Astrocyte of the hippocampus (primary cell): ENCODE measurements at regions not wholly inside any gene's neighbourhood (a gene's known extent, or its start where the extent isn't known, plus 50 kb on each side); places are given as distances from the start of the nearest gene placed in this dataset.
"Not testable (repeated sequence)": the region's sequence is repeated elsewhere in the genome, so short reads cannot be mapped to it uniquely, and the experiment has no call there.

Experiments used
- DNase-seq: peaks from one replicate; pipeline ENCODE4 v3.0.0; 2011; ENCODE audit warnings: low read depth, low spot score

DNA sequence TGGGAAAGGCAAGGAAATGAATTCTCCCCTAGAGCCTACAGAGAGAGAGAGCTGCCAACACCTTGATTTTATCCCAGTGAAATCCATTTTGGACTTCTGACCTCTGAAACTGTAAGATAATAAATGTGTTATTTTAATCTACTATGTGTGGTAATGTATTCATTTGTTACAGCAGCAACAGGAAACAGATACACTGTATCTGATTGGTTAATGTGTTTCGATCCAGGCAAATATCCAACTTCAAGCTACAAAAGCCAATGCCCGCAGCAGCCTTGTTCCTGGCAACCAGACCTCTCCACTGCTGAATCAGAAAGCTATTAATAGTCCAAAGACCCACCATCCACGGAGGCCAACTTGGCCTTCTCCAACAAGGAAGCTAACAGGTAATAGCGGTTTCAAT lies 318.1 kb downstream of the PTTG2 start:
- no peak for DNase-seq

DNA sequence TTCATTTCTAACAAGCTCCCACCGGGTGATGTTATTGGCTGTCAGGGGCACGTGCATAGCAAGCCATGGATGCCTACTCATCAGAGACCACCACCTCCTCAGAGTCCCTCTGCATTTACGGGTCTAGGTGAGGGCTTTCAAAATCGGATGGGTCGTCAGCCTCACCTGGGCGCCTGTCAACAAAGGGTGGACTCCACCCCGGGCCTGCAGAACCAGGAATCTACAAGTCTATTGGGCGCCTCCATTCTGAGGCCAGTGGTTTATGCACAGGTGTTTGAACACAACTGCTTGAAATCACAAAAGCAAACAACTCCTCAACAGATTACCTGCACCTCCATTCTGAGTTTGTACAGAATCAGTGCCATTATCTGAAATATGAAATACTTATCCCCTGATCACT lies 318.9 kb downstream of the PTTG2 start:
- DNase-seq = no peak

DNA sequence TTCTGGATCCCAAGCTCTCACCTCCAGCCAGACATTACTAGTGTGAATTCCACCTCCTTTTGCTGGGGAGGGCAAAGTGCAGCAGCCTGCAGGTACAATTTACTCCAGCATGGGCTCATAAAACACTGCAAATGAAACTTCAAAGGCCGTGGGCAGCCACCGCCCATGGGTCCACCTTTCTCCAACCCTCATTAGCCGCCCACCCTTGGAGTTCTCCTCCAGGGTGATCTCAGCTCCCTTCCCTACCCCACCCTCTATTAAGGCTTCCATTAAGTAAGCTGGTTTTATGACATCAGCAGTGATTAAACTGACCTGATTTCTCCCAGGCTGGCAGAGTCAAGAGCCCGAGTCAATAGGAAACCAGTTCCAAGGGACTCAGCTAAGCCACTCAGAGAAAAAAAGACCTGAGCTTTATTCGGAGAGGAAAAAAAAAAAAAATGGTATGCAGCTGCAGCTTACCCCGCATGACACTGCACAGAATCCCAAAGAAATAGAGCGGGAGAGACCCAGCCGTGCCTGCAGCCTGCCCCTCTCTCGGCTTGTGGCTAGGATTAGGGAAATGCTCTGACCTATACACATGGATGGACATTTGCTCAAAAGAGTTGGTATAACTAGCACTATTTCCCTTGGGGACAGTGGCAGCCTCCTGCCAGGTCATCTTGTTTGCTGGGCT lies 319.6 kb downstream of the PTTG2 start:
- no peak for DNase-seq

DNA sequence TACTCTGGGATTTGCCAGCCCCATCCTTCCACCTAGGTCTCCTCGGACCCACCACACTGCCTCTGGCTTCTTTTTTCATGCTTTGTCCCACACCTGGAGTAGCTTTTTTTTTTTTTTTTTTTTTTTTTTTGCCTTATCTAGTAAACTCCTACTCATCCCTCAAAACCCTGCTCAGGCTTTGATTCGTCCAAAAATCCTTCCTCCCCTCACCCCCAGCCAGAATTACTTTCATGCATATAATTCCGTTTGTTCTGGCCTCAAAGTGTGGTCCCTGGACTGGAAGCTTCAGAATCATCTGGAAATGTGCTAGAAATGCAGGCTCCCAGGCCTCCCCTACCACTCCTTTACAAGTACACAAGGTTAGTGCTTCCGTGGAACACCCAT lies 320.1 kb downstream of the PTTG2 start:
- no peak for DNase-seq

DNA sequence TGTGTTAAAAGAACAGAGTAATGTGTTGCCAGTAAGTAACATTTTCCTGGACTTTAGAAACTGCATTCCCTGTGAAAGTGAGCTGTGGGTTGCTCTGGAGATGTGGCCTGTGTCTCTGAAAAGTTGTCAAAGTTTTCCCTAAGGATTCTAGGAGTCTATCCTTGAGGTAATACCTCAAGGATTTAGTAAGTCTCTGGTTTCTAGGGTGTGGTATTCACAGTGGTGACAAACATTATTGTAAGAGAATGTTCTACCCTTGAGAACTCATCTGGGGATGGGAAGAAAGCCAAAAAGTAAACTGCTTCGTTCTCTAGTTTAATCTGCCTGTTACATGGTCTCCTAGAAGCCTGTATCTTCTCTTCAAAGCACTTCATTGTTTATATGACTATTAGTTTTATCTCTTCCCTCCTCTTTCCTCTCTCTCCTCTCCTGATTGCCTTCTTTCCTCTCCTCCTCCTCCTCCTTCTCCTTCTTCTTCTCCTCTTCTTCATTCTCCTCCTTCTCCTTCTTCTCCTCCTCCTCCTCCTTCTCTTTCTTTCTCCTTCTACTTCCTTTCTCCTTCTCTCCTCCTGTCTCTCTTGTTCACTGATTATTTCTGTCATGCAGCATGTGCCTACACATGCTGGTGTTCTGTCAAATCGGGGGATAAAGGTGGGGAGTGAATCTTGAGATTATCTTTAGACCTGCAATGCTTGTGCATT lies 321.3 kb downstream of the PTTG2 start:
- peak; percentile 77 for DNase-seq

DNA sequence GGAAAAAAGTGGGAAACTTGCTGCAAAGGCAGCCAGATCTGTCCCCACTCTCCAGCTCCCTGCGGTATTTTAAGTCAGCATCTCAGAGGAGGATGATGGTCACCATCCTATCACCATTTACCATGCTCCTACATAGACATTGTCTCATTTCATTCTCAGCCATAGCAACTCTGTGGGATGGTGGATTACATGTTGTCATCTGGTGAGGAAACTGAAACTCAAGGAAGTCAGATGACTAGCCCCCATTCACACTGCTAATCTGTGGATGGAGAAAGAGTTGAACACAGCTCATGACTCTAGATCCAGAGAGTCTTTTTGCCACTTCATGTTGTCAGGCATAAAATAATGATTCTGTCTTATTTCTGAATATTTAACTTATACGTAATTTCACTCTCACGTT lies 323.5 kb downstream of the PTTG2 start:
- DNase-seq = no peak

DNA sequence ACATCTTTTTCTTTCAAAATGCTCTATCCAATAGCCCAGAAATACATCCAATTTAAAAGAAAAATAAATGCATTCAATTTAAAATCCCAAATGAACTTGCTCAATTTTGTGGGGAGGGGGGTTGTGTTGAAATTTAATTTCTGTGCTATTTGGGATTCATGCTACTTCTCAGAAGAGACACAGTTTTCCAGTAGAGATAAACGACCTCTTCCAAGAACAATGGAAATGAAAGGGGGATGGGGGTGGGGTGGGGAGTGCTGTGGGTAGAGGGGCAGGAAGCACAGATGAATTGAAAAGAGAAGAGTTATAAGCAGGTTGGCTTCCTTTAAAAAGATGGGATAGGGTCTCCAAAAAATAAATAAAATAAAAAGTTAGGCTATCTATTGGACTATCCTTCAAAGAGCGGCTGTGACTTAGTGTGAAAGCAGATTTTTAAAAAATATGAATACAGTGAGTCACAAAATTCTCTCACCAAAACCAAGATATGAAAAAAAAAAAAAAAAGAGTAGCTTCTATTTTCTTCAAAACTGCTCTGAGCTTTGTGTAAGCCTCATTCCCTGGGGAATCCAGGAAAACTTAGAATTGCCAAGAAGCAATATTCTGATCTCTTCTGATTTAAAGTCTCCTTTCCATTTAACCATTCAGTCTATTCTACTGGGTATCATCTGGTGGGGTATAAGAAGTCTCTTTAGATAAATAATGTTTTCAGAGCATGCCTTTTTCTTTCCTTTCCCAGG lies 324.3 kb downstream of the PTTG2 start:
- DNase-seq = no peak

DNA sequence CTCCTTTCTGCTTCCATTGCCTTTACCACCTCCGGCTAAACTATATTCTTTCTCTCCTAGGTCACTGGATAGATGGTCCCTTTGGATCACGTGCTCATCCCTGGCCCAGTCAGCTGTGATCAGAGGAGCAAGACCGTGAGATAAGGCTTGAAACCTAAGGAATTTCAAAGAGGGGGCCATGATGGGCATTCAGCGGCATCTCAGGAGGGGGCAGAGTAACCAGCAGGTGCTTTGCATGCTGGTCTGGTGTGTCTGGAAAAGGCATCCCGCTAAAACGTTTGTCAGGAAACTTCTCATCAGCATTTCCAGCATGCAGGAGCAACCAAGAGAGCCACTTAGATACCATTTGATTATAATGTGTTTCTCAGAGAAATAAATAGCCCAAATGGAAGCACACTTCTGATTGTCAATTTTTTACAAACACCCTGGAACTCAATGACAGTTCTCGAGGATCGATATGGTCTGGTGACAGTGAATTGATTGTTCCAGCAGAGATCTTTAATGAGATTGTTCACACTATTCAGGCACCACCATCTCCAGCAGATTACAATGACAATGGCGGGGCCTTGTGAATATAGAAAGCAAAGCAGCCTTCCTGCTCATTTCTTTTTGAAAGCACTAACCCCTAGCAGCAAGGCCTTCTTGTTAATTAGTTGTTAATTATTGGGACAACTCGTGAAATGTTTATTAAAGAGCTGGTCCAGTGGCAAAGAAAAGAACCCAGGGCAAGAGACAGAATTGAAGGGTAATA lies 327.1 kb downstream of the PTTG2 start:
- no peak for DNase-seq

DNA sequence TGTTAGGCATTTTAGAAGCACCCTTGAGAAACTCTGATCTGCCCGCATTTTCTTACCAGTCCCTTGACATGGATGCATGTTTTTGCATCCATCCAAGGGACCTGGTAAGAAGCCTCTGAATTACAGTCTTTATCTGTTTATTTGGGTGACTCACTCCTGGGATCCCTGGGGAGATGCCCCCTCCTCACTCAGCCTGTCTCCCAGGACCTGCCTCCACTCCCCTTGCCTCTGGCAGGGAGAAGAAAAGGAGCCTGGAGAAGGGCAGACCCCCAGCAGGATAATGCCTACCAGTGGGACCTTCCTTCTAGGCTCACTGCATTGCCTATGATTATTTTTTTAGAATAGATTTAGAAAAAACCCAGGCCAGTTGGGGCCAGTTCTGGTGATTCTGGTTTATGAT lies 329.4 kb downstream of the PTTG2 start:
- no peak for DNase-seq

DNA sequence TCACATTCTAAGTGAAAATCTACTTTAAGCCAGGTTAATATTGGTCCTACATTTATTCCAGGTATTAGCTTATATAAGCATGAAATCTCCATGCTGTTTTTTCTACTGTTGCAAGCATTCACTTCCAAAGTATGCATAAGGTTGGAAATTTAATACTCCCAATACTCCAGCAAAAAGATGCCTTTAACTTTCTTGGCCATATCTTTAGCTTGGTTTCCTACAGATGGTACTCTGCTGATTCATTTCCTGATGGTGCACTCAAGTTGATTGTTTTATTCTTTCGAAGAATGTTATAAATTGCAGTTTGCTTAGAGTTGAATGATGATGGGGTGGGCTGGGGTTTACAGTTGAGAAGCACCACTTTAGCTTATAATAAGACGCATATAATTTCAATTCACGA lies 330.2 kb downstream of the PTTG2 start:
- DNase-seq = peak; percentile 37

DNA sequence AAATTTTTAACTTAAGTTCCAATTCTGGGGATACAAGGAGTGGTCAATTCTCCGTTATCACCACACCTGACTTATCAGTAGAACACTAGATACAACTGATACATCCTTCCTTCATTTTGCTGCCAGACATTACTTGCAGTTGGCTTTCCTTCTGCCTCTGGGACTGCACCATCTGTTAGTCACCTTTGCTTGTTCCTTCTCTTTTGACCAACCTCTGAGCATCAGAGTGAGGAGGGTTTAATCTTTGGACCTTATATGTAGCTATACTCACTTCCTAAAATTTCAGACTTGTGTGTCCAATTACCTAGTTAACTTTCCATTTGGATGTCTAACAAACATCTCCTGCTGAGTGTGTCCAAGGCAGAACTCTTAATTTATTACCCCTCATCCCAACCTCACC lies 330.7 kb downstream of the PTTG2 start:
- DNase-seq = no peak

DNA sequence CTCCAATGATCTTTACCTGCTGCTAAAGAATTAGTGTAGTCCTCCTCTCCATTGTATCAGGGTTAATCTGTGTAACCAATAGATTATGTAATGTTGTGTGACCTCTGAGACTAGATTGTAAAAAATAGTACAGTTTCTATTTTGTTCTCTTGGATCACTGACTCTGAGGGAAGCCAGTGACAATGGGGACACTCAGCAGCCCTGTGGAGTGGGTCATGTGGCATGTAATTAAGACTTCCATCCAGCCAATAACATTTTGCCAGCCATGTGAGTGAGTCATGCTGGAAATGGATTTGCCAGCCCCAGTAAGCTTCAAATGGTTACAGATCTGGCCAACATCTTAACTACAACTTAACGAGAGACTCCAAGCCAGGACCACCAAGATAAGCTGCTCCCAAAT lies 332.3 kb downstream of the PTTG2 start:
- DNase-seq = no peak

DNA sequence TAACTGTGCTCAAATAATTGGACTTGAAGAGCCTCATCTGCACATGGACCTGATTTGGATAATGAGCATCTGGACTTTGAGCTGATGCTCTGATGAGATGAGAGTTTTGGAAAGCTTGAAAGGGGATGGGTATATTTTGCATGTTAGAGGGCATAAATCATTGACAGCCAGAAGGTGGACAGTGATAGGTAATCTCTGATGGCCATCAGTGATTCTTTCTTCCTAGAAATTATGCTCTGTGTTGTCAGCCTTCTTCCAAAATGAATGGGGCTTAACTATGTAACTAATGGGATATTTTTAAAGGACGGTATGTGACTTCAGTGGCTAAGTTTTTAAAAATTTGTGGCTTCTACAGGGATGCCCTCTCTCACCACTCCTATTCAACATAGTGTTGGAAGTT lies 334.0 kb downstream of the PTTG2 start:
- DNase-seq = no peak

DNA sequence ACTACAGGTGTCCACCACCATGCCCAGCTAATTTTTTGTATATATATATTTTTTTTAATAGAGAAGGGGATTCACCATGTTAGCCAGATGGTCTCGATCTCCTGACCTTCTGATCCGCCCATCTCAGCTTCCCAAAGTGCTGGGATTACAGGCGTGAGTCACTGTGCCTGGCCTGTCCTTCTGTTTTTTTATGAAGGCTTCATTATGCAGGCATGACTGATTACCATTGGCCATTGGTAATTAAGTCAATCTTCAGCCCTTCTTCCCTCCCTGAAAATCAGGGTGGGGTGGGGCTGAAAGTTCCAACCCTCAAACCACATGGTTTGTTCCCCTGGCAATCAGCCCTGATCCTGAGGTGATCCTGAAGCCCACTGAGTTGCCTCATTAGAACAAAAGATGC lies 336.9 kb downstream of the PTTG2 start:
- DNase-seq = no peak

DNA sequence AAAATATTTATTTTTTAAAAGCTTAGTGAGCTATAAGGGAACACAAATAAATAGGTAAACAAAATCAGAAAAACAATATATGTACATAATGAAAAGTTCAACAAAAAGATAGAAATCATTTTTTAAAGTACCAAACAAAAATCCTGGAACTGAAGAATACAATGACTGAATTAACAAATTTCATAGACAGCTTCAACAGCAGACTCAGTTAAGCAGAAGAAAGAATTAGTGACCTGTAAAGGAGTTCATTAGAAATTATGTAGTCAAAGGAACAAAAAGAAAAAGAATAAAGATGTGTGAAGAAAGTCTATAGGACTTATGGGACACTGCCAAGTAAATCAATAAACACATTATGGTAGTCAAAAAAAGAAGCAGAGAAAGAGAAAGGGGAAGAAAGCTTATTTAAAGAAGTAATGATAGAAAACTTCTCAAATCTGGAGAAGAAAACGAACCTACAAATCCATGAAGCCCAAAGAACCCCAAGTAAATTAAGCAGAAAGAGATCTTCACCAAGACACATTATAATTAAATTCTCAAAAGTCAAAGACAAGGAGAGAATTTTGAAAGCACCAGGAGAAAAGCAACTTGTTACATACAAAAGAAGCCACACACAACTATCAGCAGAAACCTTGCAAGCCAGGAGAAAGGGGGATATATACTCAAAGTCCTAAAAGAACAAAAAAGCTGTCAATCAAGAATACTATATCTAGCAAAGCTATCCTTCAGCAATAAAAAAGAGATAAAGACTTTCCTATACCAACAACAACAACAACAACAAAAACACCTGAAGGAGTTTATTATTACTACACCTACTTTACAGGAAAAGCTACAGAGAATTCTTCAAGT lies 338.9 kb downstream of the PTTG2 start:
- no peak for DNase-seq

DNA sequence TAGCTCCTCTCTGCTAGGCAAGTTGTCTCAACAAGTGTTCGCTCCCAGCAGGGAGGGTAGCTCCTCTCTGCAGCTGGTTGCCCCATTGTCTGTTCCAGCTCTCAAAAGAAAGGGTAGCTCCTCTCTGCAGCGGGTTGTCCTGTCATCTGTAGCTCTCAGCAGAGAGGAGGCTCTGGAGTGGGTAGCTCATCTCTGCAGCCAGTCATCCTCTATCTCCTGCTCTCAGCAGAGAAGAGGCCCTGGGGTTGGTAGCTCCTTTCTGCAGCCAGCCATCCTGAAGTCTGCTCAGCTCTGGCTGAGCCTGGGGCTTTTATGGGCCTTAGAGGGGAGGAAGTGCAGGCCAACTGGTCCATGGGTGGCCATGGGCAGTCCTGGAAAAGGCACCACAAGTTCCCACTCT lies 342.7 kb downstream of the PTTG2 start:
- no peak for DNase-seq

DNA sequence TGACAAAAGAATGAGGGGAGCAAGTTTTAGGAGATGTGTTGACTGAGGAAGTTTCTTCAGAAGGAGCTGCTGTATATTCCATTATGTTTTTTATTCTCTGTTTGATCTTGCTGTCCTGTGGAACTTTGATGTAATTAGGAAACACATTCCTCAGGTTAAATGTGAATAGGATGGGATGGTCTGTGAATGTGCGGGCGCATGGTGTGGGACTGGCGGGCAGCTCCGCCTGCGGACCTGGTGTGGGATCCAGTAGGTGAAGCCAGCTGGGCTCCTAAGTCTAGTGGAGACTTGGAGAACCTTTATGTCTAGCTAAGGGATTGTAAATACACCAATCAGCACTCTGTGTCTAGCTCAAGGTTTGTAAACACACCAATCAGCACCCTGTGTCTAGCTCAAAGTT lies 344.3 kb downstream of the PTTG2 start:
- DNase-seq = not testable (repeated sequence)

DNA sequence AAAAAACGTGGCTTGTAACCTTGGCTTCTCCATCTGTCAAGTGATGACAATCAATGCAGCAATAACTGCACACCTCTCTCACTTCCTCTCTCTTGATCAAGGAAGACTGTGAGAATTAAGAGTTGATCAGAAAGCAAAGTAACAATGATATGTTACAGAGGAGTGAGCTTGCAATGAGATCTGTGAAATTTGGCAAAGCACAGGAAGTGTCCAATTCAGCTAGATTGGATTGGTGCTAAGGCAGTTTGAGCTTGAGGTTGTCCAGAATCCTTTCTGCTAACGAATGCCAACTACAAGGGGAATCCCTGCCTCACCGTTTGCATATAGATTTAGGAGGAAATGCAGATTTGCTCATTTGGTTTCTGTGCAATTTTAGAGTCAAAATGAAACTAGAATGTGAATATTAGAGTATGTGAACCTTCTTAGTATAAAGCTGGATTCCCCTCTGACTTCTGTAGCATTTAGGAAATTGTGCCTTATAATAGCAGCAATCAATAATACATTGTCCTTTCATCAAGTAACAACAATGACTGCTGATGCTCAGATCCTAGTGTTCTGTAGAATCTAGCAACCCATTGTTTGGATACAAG lies 346.4 kb downstream of the PTTG2 start:
- DNase-seq = no peak

DNA sequence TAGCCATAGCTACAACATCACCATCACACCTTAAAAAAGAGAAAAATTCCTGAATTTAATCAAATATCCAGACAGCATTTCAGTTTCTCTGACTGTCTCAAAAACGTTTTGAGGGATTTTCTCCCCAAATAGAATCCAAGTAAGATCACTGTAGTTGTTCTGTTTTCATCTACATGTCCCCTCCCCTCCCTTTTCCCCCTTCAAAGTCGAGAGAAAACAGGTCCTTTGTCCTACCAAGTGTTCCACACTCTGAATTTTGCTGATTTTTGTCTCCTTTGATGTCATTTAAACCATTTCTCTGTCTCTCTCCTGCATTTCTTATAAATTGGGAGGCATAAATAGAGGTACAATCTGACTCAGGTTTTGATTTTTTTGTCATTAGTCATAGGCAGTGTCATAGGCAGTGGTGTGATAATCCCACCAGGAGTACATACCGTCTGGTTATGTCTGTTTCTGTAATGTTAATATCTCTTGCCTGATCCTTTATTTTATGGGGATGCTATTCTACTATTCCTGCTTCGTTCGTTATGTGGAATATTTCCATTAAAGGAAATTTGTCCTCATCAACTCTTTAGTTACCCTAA lies 348.6 kb downstream of the PTTG2 start:
- DNase-seq = peak; percentile 68

DNA sequence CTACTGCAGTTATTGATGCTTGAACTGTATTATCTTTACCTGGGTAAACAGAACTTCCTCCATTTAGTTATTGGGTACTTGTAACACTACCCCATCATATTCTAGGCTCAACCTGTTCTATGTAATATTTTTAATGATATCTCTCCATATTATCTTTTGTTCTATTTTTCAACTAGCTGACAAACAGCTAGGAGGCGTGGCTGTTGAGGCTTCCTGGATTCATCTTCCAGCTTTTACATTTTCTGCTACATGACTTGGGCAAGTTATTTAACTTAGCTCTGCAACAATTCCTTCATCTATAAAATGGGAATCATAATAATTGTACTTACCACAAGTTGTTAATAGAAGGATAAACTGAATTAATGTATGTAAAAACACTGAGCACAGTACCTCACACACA lies 349.3 kb downstream of the PTTG2 start:
- no peak for DNase-seq
